ENCODE measurements at regions not wholly inside any gene's neighbourhood (a gene's known extent, or its start where the extent isn't known, plus 50 kb on each side); places are given as distances from the start of the nearest gene placed in this dataset.

DNA sequence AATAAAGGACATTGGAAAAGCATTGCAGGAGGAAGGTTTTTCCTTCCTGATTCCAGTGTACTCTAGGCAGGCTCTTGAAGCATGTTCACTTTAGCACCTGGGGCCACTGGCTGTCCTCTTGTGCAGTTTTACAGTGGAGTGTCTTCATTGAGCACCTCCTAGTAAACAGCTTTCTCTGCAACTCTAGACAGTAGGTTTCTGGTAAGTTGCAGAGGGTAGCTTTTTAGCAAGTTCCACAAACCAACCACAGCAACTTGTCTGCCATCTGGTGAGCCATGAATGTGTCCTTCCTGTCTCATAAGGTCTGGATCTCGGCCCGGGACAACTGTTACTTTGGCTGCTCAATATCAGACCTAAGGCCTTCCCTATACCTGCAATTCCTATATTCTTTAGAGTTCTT is 488.0 kb downstream of the MAN2A1 start:
- no peaks in the 10 kb centered on the region for H3K4me1 ChIP-seq
- H3K27ac ChIP-seq = no peak overlapping the region
- no peak overlapping the region for H3K4me3 ChIP-seq
- intact Hi-C loops (cut with DNase I) = no loop called here
- no peaks in the 10 kb centered on the region for H3K36me3 ChIP-seq
- TF ChIP-seq, protein P1, sequence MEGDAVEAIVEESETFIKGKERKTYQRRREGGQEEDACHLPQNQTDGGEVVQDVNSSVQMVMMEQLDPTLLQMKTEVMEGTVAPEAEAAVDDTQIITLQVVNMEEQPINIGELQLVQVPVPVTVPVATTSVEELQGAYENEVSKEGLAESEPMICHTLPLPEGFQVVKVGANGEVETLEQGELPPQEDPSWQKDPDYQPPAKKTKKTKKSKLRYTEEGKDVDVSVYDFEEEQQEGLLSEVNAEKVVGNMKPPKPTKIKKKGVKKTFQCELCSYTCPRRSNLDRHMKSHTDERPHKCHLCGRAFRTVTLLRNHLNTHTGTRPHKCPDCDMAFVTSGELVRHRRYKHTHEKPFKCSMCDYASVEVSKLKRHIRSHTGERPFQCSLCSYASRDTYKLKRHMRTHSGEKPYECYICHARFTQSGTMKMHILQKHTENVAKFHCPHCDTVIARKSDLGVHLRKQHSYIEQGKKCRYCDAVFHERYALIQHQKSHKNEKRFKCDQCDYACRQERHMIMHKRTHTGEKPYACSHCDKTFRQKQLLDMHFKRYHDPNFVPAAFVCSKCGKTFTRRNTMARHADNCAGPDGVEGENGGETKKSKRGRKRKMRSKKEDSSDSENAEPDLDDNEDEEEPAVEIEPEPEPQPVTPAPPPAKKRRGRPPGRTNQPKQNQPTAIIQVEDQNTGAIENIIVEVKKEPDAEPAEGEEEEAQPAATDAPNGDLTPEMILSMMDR (IDR thresholded peaks at IDR 0.05) = no peak
- TF ChIP-seq POLR2AphosphoS5 (IDR thresholded peaks at IDR 0.05; ENCODE audit: insufficient read depth in 1 of 2, low read depth in 1 of 2) = no peak
- TF ChIP-seq POLR2A (IDR thresholded peaks at IDR 0.05) = no peak
- no peak for DNase-seq (ENCODE audit: extremely low spot score in 2 of 2)
- no peaks in the 10 kb centered on the region for H3K9me3 ChIP-seq
- H3K27me3 ChIP-seq = no peaks in the 10 kb centered on the region

DNA sequence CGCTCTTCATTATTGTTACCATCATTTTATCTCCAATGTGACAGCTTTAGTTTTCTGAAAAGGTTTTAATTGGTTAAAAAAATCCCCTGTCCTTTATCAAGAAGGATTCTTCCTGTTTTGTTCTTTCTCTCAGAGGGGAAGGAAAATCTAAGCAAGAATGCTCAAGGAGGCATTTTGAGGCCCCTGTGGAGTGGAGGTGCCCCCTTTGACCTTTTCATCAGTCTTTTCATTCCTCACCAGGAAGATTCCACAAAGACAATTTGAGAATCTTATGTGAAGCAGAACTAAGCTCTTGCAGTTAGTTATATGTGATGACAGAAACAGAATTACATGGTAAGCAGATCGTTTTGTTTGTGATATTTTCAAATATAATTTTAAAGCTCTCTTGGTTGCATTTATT is 489.6 kb downstream of the MAN2A1 start:
- TF ChIP-seq POLR2AphosphoS5 (IDR thresholded peaks at IDR 0.05; ENCODE audit: insufficient read depth in 1 of 2, low read depth in 1 of 2) (no peak), POLR2A (IDR thresholded peaks at IDR 0.05) (no peak)
- TF ChIP-seq, protein P1 (IDR thresholded peaks at IDR 0.05) = no peak
- H3K36me3 ChIP-seq = no peaks in the 10 kb centered on the region

DNA sequence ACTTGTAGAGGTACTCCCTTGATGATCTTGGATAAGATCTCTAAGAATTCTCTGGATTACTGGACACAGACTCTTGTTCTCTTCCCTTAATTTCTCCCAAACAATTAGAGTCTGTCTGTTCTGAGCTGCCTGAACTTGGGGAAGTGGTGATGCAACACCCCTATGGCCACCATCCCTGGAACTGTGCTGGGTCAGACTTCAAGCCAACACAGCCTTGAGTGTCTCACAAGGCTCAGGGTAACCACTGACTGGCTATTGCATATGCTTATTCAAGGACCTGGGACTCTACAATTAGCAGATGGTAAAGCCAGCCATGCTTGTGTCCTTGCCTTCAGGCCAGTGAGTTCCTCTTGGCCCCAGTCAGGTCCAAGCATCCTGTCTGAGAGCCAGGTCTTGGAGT is 504.5 kb downstream of the MAN2A1 start:
- no peak overlapping the region for H3K4me3 ChIP-seq
- H3K27ac ChIP-seq = no peak overlapping the region
- intact Hi-C loops (cut with DNase I) = no loop called here
- no peaks in the 10 kb centered on the region for H3K27me3 ChIP-seq
- H3K4me1 ChIP-seq = no peaks in the 10 kb centered on the region
- DNase-seq (ENCODE audit: extremely low spot score in 2 of 2) = no peak
- H3K36me3 ChIP-seq = no peaks in the 10 kb centered on the region
- no peaks in the 10 kb centered on the region for H3K9me3 ChIP-seq
- no peak for TF ChIP-seq POLR2AphosphoS5 (IDR thresholded peaks at IDR 0.05; ENCODE audit: insufficient read depth in 1 of 2, low read depth in 1 of 2)
- TF ChIP-seq, protein P1 (IDR thresholded peaks at IDR 0.05) = no peak
- no peak for TF ChIP-seq POLR2A (IDR thresholded peaks at IDR 0.05)

More for the DNA sequence above, 489.6 kb downstream of the MAN2A1 start:
- Histone ChIP-seq H3K4me3 (no peak overlapping the region), H3K9me3 (no peaks in the 10 kb centered on the region), H3K27ac (no peak overlapping the region), H3K4me1 (no peaks in the 10 kb centered on the region), H3K27me3 (no peaks in the 10 kb centered on the region)
- intact Hi-C loops (cut with DNase I) = no loop called here
- DNase-seq (ENCODE audit: extremely low spot score in 2 of 2) = no peak

DNA sequence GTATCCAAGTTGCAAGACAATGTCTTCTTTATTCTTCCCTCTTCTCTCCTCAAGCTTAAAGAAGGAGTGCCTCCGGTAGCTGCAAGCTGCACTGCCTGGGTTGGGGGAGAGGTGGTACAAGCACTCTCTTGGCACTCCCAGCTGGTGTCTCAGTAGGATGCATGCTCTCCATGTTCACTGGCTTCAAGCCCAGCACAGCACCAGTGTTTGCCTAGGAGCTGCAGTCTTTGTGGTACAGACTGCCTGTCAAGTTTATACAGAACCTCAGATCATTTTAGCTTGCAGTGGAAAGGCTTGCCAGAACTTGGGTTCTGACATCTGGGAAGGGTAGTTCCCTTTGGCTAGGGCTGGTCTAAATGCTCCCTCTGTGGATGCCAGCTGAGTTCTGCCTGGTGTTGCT is 505.6 kb downstream of the MAN2A1 start:
- intact Hi-C loops (cut with DNase I) = no loop called here
- Histone ChIP-seq H3K36me3 (no peaks in the 10 kb centered on the region), H3K4me1 (no peaks in the 10 kb centered on the region), H3K9me3 (peaks cover 4% of the 10 kb centered on the region), H3K27ac (no peak overlapping the region), H3K4me3 (no peak overlapping the region), H3K27me3 (no peaks in the 10 kb centered on the region)
- TF ChIP-seq POLR2A (IDR thresholded peaks at IDR 0.05) (no peak), POLR2AphosphoS5 (IDR thresholded peaks at IDR 0.05; ENCODE audit: insufficient read depth in 1 of 2, low read depth in 1 of 2) (no peak)
- TF ChIP-seq, protein P1 (IDR thresholded peaks at IDR 0.05) = no peak
- no peak for DNase-seq (ENCODE audit: extremely low spot score in 2 of 2)

DNA sequence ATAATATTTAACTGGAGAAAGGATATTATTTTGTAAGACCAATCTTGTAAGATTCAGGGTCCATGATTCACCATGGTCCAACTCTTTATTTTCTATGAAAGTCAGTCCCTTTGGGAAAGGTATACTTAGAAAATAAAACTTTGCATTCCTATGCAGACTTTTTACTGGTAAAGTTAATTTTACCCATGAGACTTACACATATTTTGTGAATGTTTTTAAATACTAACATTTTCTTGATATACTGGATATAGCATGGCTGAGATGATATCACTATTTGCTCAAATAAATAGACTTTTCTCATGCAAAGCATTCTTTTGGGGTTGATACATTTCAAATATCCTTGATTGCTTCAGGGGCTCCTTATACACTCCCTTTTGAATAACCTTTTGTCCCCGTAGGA is 512.1 kb downstream of the MAN2A1 start:
- TF ChIP-seq POLR2AphosphoS5 (IDR thresholded peaks at IDR 0.05; ENCODE audit: insufficient read depth in 1 of 2, low read depth in 1 of 2) (no peak), POLR2A (IDR thresholded peaks at IDR 0.05) (no peak)
- no peak for DNase-seq (ENCODE audit: extremely low spot score in 2 of 2)
- H3K4me3 ChIP-seq = no peak overlapping the region
- H3K27ac ChIP-seq = no peak overlapping the region
- intact Hi-C loops (cut with DNase I) = no loop called here
- H3K9me3 ChIP-seq = peaks cover 4% of the 10 kb centered on the region
- H3K4me1 ChIP-seq = no peaks in the 10 kb centered on the region
- H3K36me3 ChIP-seq = no peaks in the 10 kb centered on the region
- no peaks in the 10 kb centered on the region for H3K27me3 ChIP-seq
